Left lung (tissue), 4 donors: ENCODE measurements at regions not wholly inside any gene's neighbourhood (a gene's known extent, or its start where the extent isn't known, plus 50 kb on each side); places are given as distances from the start of the nearest gene placed in this dataset.

Experiments
- ATAC-seq: fragments of 200-7000 bp; cut with Tn5 transposase; one replicate; pipeline ENCODE4 v1.9.1; 2020; ENCODE audit warnings: moderate library complexity
- DNase-seq, 4 donors: peaks; one replicate each; pipeline ENCODE4 v3.0.0-alpha.2; 2013 to 2020
- H3K27ac ChIP-seq, 2 donors: fragments of 200-600 bp; sonication (generic) in 1 of 2; one replicate each; pipeline versions ENCODE4 v1.5.0 to v1.8.0; 2020 to 2021
- H3K27me3 ChIP-seq, 2 donors: fragments of 200-600 bp; sonication (generic) in 1 of 2; one replicate each; pipeline versions ENCODE4 v1.5.0 to v1.8.0; 2020 to 2021
- H3K36me3 ChIP-seq, 2 donors: fragments of 200-600 bp; sonication (generic) in 1 of 2; one replicate each; pipeline versions ENCODE4 v1.5.0 to v1.8.0; 2020 to 2021
- H3K4me1 ChIP-seq, 2 donors: fragments of 200-600 bp; one replicate each; pipeline ENCODE4 v1.8.0; 2021
- H3K4me3 ChIP-seq, 2 donors: fragments of 200-600 bp; sonication (generic) in 1 of 2; one replicate each; pipeline versions ENCODE4 v1.5.0 to v1.8.0; 2020 to 2021; ENCODE audit warnings: mild to moderate bottlenecking in 1 of 2
- H3K9me3 ChIP-seq, 2 donors: fragments of 200-600 bp; sonication (generic) in 1 of 2; one replicate each; pipeline versions ENCODE4 v1.5.0 to v1.8.0; 2020 to 2021
- CTCF ChIP-seq, 2 donors: fragments of 200-600 bp; sonication (generic) in 1 of 2; IDR thresholded peaks; one replicate each; pipeline versions ENCODE4 v1.5.0 to v1.8.0; 2021; ENCODE audit warnings: antibody characterized with exemption in 2 of 2
- intact Hi-C, 2 donors: fragments of 100-400 bp; cut with DNase I; formaldehyde crosslinking; loops; one replicate each; pipeline versions ENCODE4 v1.11.2 to v1.14.2; 2022
- donor health status: DM: no; HTN: yes; CAD: no.
- donor health status: DM: no; HTN: no; CAD: no.

GRCh38 chr4:111770514-111770913 is 374.7 kb upstream of the FAM241A start:
- Histone ChIP-seq H3K4me1 (no peaks in the 10 kb centered on the region), H3K4me3 (no peak overlapping the region), H3K27me3 (no peaks in the 10 kb centered on the region), H3K36me3 (no peaks in the 10 kb centered on the region), H3K9me3 (no peaks in the 10 kb centered on the region), H3K27ac (no peak overlapping the region)
- no peak for ATAC-seq
- DNase-seq: peak in 1 of 4 donors; percentile 62
- intact Hi-C loops: no loop called here
- no peak for TF ChIP-seq CTCF (IDR thresholded peaks at IDR 0.05)

DNA sequence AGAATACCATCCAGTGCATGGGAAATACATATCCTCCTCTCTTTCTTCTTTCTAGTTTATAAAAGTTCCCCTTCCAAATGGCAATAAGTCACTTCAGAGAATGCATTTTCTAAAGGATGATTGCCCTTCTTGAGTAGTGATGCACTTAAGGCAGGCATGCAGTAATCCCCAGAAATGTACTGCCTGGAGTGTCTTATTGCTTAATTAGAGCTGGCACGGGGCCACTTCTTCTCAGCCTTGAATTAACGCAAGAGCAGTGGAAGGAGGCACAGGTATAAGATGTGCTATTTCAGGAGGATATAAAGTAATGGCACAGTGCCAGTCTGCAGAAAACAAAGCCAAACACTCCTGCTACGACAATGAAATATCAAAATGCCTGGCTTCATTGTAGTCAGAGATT is 371.4 kb upstream of the FAM241A start:
- no peak overlapping the region for H3K4me3 ChIP-seq

GRCh38 chr4:111775556-111776297 is 369.5 kb upstream of the FAM241A start:
- H3K4me3 ChIP-seq: no peak overlapping the region
- TF ChIP-seq CTCF (IDR thresholded peaks at IDR 0.05): no peak
- no peaks in the 10 kb centered on the region for H3K4me1 ChIP-seq
- no peaks in the 10 kb centered on the region for H3K9me3 ChIP-seq
- H3K27me3 ChIP-seq: no peaks in the 10 kb centered on the region
- ATAC-seq: no peak
- no peak overlapping the region for H3K27ac ChIP-seq
- DNase-seq: no peak
- intact Hi-C loops: no loop called here
- H3K36me3 ChIP-seq: no peaks in the 10 kb centered on the region

More for the DNA sequence above, 371.4 kb upstream of the FAM241A start:
- Histone ChIP-seq H3K4me1 (no peaks in the 10 kb centered on the region), H3K9me3 (no peaks in the 10 kb centered on the region), H3K36me3 (no peaks in the 10 kb centered on the region), H3K27ac (no peak overlapping the region), H3K27me3 (no peaks in the 10 kb centered on the region)
- DNase-seq (peak in 2 of 4 donors; percentile 13 to 32), ATAC-seq (peak; percentile 58)
- TF ChIP-seq CTCF (IDR thresholded peaks at IDR 0.05): no peak
- intact Hi-C loops: no loop called here

DNA sequence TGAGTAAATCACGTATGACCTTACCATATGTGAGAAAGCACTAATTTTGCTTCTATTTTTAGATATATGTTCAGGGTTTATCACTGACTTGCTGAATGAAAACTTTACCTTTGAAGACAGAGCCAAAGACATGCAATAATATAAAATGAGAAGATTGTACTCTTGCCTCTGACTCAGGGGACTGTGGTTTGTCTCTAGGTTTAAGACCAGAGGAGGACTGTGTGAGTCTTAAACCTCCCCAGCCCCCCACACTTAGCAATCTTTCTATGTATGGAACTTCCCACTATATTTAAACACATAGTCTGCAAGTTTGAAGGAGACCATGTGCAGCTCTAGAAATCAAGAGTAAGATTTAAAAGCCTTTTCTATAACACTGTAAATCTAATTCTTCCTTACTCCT is 368.7 kb upstream of the FAM241A start:
- no peaks in the 10 kb centered on the region for H3K4me1 ChIP-seq
- no peaks in the 10 kb centered on the region for H3K27me3 ChIP-seq
- H3K27ac ChIP-seq: no peak overlapping the region
- no peaks in the 10 kb centered on the region for H3K36me3 ChIP-seq
- no peak for TF ChIP-seq CTCF (IDR thresholded peaks at IDR 0.05)
- H3K4me3 ChIP-seq: no peak overlapping the region
- H3K9me3 ChIP-seq: no peaks in the 10 kb centered on the region
- DNase-seq (no peak), ATAC-seq (no peak)
- intact Hi-C loops: no loop called here

GRCh38 chr4:111778543-111778942 is 366.7 kb upstream of the FAM241A start:
- intact Hi-C loops: no loop called here
- Histone ChIP-seq H3K27me3 (no peaks in the 10 kb centered on the region), H3K4me3 (no peak overlapping the region), H3K9me3 (no peaks in the 10 kb centered on the region), H3K36me3 (no peaks in the 10 kb centered on the region), H3K4me1 (no peaks in the 10 kb centered on the region), H3K27ac (no peak overlapping the region)
- no peak for TF ChIP-seq CTCF (IDR thresholded peaks at IDR 0.05)
- DNase-seq: peak in 1 of 4 donors; percentile 3
- ATAC-seq: no peak
